ENCODE measurements at regions not wholly inside any gene's neighbourhood (a gene's known extent, or its start where the extent isn't known, plus 50 kb on each side); places are given as distances from the start of the nearest gene placed in this dataset.

GRCh38 chr6:105785066-105785811 is 300.9 kb upstream of the PRDM1 start:
- TF ChIP-seq CTCF (IDR thresholded peaks at IDR 0.05; ENCODE audit: low read depth, low read length) (no peak), POLR2A (IDR thresholded peaks at IDR 0.05; ENCODE audit: extremely low read depth, insufficient read length) (no peak), MAX (IDR thresholded peaks at IDR 0.05; ENCODE audit: low read depth, low read length) (peak; percentile 27; the same call in 1 of the 2 replicates)
